Cardiac muscle cell (in vitro differentiated cells and primary cell): ENCODE measurements at regions not wholly inside any gene's neighbourhood (a gene's known extent, or its start where the extent isn't known, plus 50 kb on each side); places are given as distances from the start of the nearest gene placed in this dataset.
A peak's percentile ranks its signal among the peaks of the same experiment; 100 is the strongest.

Experiments used
- DNase-seq, 2 donors: peaks; one replicate each; pipeline versions ENCODE4 v3.0.0 to v3.0.0-alpha.2; 2010 to 2017; ENCODE audit warnings: low read depth in 1 of 2, low spot score in 1 of 2
- H3K27ac ChIP-seq: fragments of 200-600 bp; sonication (generic); 2 replicates; pipeline ENCODE4 v1.5.1; 2016
- H3K27me3 ChIP-seq: fragments of 200-600 bp; sonication (generic); 2 replicates; pipeline ENCODE4 v1.6.0; 2016; ENCODE audit warnings: control low read depth
- H3K36me3 ChIP-seq: fragments of 200-600 bp; sonication (generic); 2 replicates; pipeline ENCODE4 v1.5.1; 2016; ENCODE audit warnings: control low read depth
- H3K4me1 ChIP-seq: fragments of 200-600 bp; sonication (generic); 2 replicates; pipeline ENCODE4 v1.8.1; 2017; ENCODE audit warnings: low read depth, mild to moderate bottlenecking, mixed run types
- H3K4me3 ChIP-seq: fragments of 200-600 bp; sonication (generic); 2 replicates; pipeline ENCODE4 v1.5.1; 2016; ENCODE audit warnings: mild to moderate bottlenecking
- H3K9me3 ChIP-seq: fragments of 200-600 bp; sonication (generic); 2 replicates; pipeline ENCODE4 v1.5.1; 2017; ENCODE audit warnings: low read depth, mild to moderate bottlenecking, control low read depth
- CTCF ChIP-seq: IDR thresholded peaks from 2 replicates; pipeline ENCODE4 v1.5.1; 2012; ENCODE audit warnings: low read depth, mild to moderate bottlenecking, low read length

- H3K27me3 ChIP-seq, result no peaks in the 10 kb centered on the region
- no peak overlapping the region for H3K4me3 ChIP-seq
- no peaks in the 10 kb centered on the region for H3K36me3 ChIP-seq
- peaks cover 5% of the 10 kb centered on the region for H3K4me1 ChIP-seq
- no peak for DNase-seq
- H3K9me3 ChIP-seq, result no peaks in the 10 kb centered on the region
- TF ChIP-seq CTCF, result no peak
- H3K27ac ChIP-seq, result no peak overlapping the region
Observed at GRCh38 chr12:24014915-24015832, 65.7 kb upstream of the SOX5 start.

DNA sequence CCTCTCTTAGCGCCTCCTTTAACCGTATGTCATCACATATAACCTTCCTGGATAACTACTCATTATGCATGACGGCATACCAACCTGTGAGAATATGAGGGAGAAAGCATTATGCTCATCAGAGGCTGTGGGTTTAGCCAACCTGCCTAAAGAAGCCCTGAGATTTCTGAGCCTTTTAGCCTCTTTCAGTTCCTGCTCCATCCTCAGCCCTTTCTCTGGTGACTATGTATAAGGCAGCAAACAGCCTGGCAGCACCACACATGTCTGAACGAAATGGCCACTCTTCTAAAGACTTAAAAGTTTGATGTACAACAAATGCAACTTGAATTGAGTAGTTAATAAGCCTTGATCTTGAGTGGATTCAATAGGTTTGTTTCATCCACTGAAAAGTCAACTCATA lies 64.8 kb upstream of the SOX5 start:
- peaks cover 5% of the 10 kb centered on the region for H3K4me1 ChIP-seq
- H3K9me3 ChIP-seq, result no peaks in the 10 kb centered on the region
- no peak for DNase-seq
- H3K4me3 ChIP-seq, result no peak overlapping the region
- no peak overlapping the region for H3K27ac ChIP-seq
- no peaks in the 10 kb centered on the region for H3K36me3 ChIP-seq
- no peaks in the 10 kb centered on the region for H3K27me3 ChIP-seq
- TF ChIP-seq CTCF, result no peak

DNA sequence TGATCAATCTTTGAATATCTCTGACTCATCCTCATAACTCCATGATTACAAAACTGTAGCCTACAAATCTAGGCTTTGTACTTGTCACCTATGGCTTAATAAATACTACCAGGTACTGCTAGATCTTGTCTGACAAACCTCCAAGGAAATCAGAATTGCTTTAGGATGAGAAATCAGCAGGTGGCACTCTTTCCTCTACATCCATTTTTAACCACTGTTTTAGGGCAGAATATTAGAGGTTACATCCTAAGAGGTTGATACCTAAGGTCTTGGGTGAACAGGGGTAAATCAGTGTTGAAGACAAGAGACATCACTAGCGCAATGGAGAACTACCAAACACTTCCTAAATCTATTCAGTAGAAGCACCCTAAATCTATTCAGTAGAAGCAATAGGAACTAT lies 63.1 kb upstream of the SOX5 start:
- no peaks in the 10 kb centered on the region for H3K36me3 ChIP-seq
- H3K9me3 ChIP-seq, result no peaks in the 10 kb centered on the region
- no peak overlapping the region for H3K4me3 ChIP-seq
- H3K27ac ChIP-seq, result no peak overlapping the region
- H3K4me1 ChIP-seq, result peaks cover 5% of the 10 kb centered on the region
- TF ChIP-seq CTCF, result peak; percentile 43
- DNase-seq, result peak in 1 of 2 donors; percentile 43
- no peaks in the 10 kb centered on the region for H3K27me3 ChIP-seq

GRCh38 chr12:24011927-24012507 lies 62.5 kb upstream of the SOX5 start:
- Histone ChIP-seq H3K9me3 (no peaks in the 10 kb centered on the region), H3K27ac (no peak overlapping the region), H3K4me1 (peaks cover 5% of the 10 kb centered on the region), H3K27me3 (no peaks in the 10 kb centered on the region), H3K36me3 (no peaks in the 10 kb centered on the region), H3K4me3 (no peak overlapping the region)
- TF ChIP-seq CTCF, result no peak
- no peak for DNase-seq

DNA sequence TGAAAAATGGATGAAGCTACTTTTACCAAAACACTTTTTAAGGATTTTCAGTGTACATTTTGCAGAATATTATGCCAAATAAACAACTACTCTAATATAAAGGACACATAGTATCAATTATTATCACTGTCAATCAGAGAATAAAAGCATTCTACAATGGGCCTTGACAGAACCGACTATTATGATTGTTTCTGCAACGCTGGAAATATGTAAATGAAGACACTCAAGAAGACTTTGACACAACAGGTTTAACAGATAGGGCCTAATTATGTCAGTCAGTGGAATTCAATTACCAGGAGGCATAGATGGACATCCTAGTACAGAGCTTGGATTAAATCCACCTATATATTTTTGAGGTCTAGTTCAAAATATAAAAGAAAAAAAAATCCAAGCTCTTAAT lies 58.7 kb upstream of the SOX5 start:
- no peak for DNase-seq
- TF ChIP-seq CTCF, result no peak
- no peak overlapping the region for H3K27ac ChIP-seq
- H3K9me3 ChIP-seq, result no peaks in the 10 kb centered on the region
- H3K4me1 ChIP-seq, result no peaks in the 10 kb centered on the region
- H3K27me3 ChIP-seq, result no peaks in the 10 kb centered on the region
- H3K4me3 ChIP-seq, result no peak overlapping the region
- no peaks in the 10 kb centered on the region for H3K36me3 ChIP-seq
